GM23338 (cell line): ENCODE measurements at regions not wholly inside any gene's neighbourhood (a gene's known extent, or its start where the extent isn't known, plus 50 kb on each side); places are given as distances from the start of the nearest gene placed in this dataset.

Source experiments
- ATAC-seq: fragments of 200-7000 bp; cut with Tn5 transposase; 3 replicates; pipeline ENCODE4 v1.9.1; 2020
- DNase-seq: peaks from one replicate; pipeline ENCODE4 v3.0.0-alpha.2; 2015; ENCODE audit warnings: low spot score
- H2AFZ ChIP-seq: fragments of 200-600 bp; sonication (generic); 2 replicates; pipeline ENCODE4 v1.8.0; 2016; ENCODE audit warnings: antibody characterized with exemption, mild to moderate bottlenecking, moderate library complexity
- H3F3A ChIP-seq: fragments of 200-600 bp; sonication (generic); replicated peaks from 2 replicates; pipeline ENCODE4 v1.8.0; 2017; ENCODE audit warnings: antibody characterized with exemption, mixed run types, low read depth
- H3K27ac ChIP-seq: fragments of 200-600 bp; sonication (generic); 2 replicates; pipeline ENCODE4 v1.6.1; 2016; ENCODE audit warnings: low read depth
- H3K27me3 ChIP-seq: fragments of 200-600 bp; sonication (generic); 2 replicates; pipeline ENCODE4 v1.8.0; 2016; ENCODE audit warnings: mild to moderate bottlenecking, mixed run types, moderate library complexity; ENCODE audit not compliant: insufficient read depth
- H3K36me3 ChIP-seq: fragments of 200-600 bp; sonication (generic); 2 replicates; pipeline ENCODE4 v1.8.0; 2016; ENCODE audit warnings: mild to moderate bottlenecking; ENCODE audit not compliant: insufficient read depth
- H3K4me1 ChIP-seq: fragments of 200-600 bp; sonication (generic); 2 replicates; pipeline ENCODE4 v1.8.0; 2016; ENCODE audit warnings: mild to moderate bottlenecking, moderate library complexity; ENCODE audit not compliant: insufficient read depth
- H3K4me2 ChIP-seq: fragments of 200-600 bp; sonication (generic); 2 replicates; pipeline ENCODE4 v1.7.1; 2017; ENCODE audit warnings: mixed run types
- H3K4me3 ChIP-seq: fragments of 200-600 bp; sonication (generic); 2 replicates; pipeline ENCODE4 v1.6.1; 2016; ENCODE audit warnings: mixed run types
- H3K79me2 ChIP-seq: fragments of 200-600 bp; sonication (generic); replicated peaks from 2 replicates; pipeline ENCODE4 v1.8.0; 2017; ENCODE audit warnings: mild to moderate bottlenecking; ENCODE audit not compliant: insufficient read depth
- H3K9me2 ChIP-seq: fragments of 200-600 bp; sonication (generic); 2 replicates; pipeline ENCODE4 v1.8.0; 2017; ENCODE audit not compliant: insufficient read depth
- H4K20me1 ChIP-seq: fragments of 200-600 bp; sonication (generic); replicated peaks from 2 replicates; pipeline ENCODE4 v1.8.0; 2017; ENCODE audit warnings: mild to moderate bottlenecking; ENCODE audit not compliant: insufficient read depth
- H3K27ac Mint-ChIP-seq: 2 replicates; pipeline ENCODE4 v1.8.0; 2020; ENCODE audit warnings: inconsistent platforms, mild to moderate bottlenecking, moderate library complexity, mixed read lengths
- H3K27me3 Mint-ChIP-seq: 3 replicates; pipeline ENCODE4 v1.8.0; 2022; ENCODE audit warnings: low read depth, mild to moderate bottlenecking, moderate library complexity, mixed read lengths, inconsistent platforms; ENCODE audit not compliant: insufficient read depth, poor library complexity
- H3K36me3 Mint-ChIP-seq: 3 replicates; pipeline ENCODE4 v1.8.0; 2021; ENCODE audit warnings: low read depth, mild to moderate bottlenecking, inconsistent platforms, moderate library complexity, mixed read lengths
- H3K4me1 Mint-ChIP-seq: 3 replicates; pipeline ENCODE4 v1.8.0; 2020; ENCODE audit warnings: mild to moderate bottlenecking, inconsistent platforms, mixed read lengths
- H3K4me3 Mint-ChIP-seq: 3 replicates; pipeline ENCODE4 v1.8.0; 2021; ENCODE audit warnings: moderate library complexity, mild to moderate bottlenecking, inconsistent platforms, mixed read lengths
- H3K9me3 Mint-ChIP-seq: 3 replicates; pipeline ENCODE4 v1.8.0; 2020; ENCODE audit warnings: moderate library complexity, mild to moderate bottlenecking, inconsistent platforms, mixed read lengths
- EZH2 ChIP-seq: fragments of 200-600 bp; sonication (generic); IDR thresholded peaks from one replicate; pipeline ENCODE4 v1.8.0; 2017; ENCODE audit warnings: antibody characterized with exemption, mild to moderate bottlenecking, low read depth; ENCODE audit not compliant: unreplicated experiment
- REST ChIP-seq: IDR thresholded peaks from one replicate; pipeline ENCODE4 v1.6.1; 2018; ENCODE audit warnings: antibody characterized with exemption; ENCODE audit not compliant: unreplicated experiment
- ZNF114 ChIP-seq: fragments of 250-450 bp; sonication (Bioruptor Pico); IDR thresholded peaks from 2 replicates; pipeline ENCODE4 v1.5.0; 2020; ENCODE audit warnings: mild to moderate bottlenecking, moderate library complexity
- ZNF331 ChIP-seq: fragments of 250-450 bp; sonication (Bioruptor Pico); IDR thresholded peaks from 2 replicates; pipeline ENCODE4 v1.5.0; 2020; ENCODE audit warnings: low read depth, mild to moderate bottlenecking, moderate library complexity
- ZNF462 ChIP-seq: fragments of 250-450 bp; sonication (Bioruptor Pico); IDR thresholded peaks from 2 replicates; pipeline ENCODE4 v1.5.0; 2020; ENCODE audit warnings: mild to moderate bottlenecking, moderate library complexity

GRCh38 chr5:105952875-105953274, 1717.9 kb downstream of the EFNA5 start:
- Histone ChIP-seq H3K27ac (no peak overlapping the region), H3K4me1 (no peaks in the 10 kb centered on the region), H4K20me1 (no peaks in the 10 kb centered on the region), H3K4me2 (no peak overlapping the region), H2AFZ (no peak overlapping the region), H3K9me2 (no peaks in the 10 kb centered on the region), H3K27me3 (no peaks in the 10 kb centered on the region), H3K36me3 (no peaks in the 10 kb centered on the region), H3K79me2 (no peaks in the 10 kb centered on the region), H3K4me3 (no peak overlapping the region), H3F3A (no peaks in the 10 kb centered on the region)
- Mint-ChIP-seq H3K36me3 (no peaks in the 10 kb centered on the region; the same call in 2 of the 3 replicates), H3K4me3 (no peak overlapping the region), H3K27me3 (no peaks in the 10 kb centered on the region), H3K9me3 (no peaks in the 10 kb centered on the region), H3K4me1 (peaks cover under 1% of the 10 kb centered on the region; the same call in 1 of the 3 replicates), H3K27ac (no peak overlapping the region)
- DNase-seq, result no peak
- TF ChIP-seq ZNF114, result no peak
- no peak for TF ChIP-seq ZNF331 (CRISPR knock-in tag)
- TF ChIP-seq ZNF462, result no peak
- TF ChIP-seq EZH2, result no peak
- no peak for ATAC-seq

GRCh38 chr5:105947461-105947860, 1723.3 kb downstream of the EFNA5 start:
- Histone ChIP-seq H3K27ac (no peak overlapping the region), H3K4me3 (no peak overlapping the region), H3K27me3 (no peaks in the 10 kb centered on the region), H3K4me2 (no peak overlapping the region), H3K79me2 (no peaks in the 10 kb centered on the region), H3K9me2 (no peaks in the 10 kb centered on the region), H3K4me1 (no peaks in the 10 kb centered on the region), H2AFZ (no peak overlapping the region), H3F3A (no peaks in the 10 kb centered on the region), H3K36me3 (no peaks in the 10 kb centered on the region), H4K20me1 (no peaks in the 10 kb centered on the region)
- H3K4me3 Mint-ChIP-seq, result no peak overlapping the region
- H3K27me3 Mint-ChIP-seq, result no peaks in the 10 kb centered on the region
- DNase-seq (no peak), ATAC-seq (no peak)
- no peak overlapping the region for H3K27ac Mint-ChIP-seq
- H3K4me1 Mint-ChIP-seq, result no peaks in the 10 kb centered on the region
- no peaks in the 10 kb centered on the region for H3K9me3 Mint-ChIP-seq
- no peaks in the 10 kb centered on the region for H3K36me3 Mint-ChIP-seq
- TF ChIP-seq REST, result no peak
